ENCODE measurements at regions not wholly inside any gene's neighbourhood (a gene's known extent, or its start where the extent isn't known, plus 50 kb on each side); places are given as distances from the start of the nearest gene placed in this dataset.

- Histone ChIP-seq H3K4me2 (ENCODE audit: low read length) (no peak overlapping the region), H4K20me1 (ENCODE audit: insufficient read depth) (no peaks in the 10 kb centered on the region), H3K36me3 (ENCODE audit: insufficient read depth, low read length) (no peaks in the 10 kb centered on the region), H3K79me2 (replicated peaks; ENCODE audit: insufficient read depth, low read length) (no peaks in the 10 kb centered on the region), H3F3A (ENCODE audit: insufficient read depth, low read length, poor library complexity, severe bottlenecking) (no peaks in the 10 kb centered on the region), H3K9me3 (ENCODE audit: low read length) (no peaks in the 10 kb centered on the region), H3K4me3 (ENCODE audit: low read length) (no peak overlapping the region), H3K9me2 (ENCODE audit: insufficient read depth, low read length) (no peaks in the 10 kb centered on the region), H3K9ac (ENCODE audit: low read length) (no peak overlapping the region), H3K27ac (ENCODE audit: low read length) (no peak overlapping the region), H3K27me3 (ENCODE audit: insufficient read depth, low read depth, low read length) (no peaks in the 10 kb centered on the region), H2AFZ (ENCODE audit: low read depth, low read length) (no peak overlapping the region)
- TF ChIP-seq, protein P1, sequence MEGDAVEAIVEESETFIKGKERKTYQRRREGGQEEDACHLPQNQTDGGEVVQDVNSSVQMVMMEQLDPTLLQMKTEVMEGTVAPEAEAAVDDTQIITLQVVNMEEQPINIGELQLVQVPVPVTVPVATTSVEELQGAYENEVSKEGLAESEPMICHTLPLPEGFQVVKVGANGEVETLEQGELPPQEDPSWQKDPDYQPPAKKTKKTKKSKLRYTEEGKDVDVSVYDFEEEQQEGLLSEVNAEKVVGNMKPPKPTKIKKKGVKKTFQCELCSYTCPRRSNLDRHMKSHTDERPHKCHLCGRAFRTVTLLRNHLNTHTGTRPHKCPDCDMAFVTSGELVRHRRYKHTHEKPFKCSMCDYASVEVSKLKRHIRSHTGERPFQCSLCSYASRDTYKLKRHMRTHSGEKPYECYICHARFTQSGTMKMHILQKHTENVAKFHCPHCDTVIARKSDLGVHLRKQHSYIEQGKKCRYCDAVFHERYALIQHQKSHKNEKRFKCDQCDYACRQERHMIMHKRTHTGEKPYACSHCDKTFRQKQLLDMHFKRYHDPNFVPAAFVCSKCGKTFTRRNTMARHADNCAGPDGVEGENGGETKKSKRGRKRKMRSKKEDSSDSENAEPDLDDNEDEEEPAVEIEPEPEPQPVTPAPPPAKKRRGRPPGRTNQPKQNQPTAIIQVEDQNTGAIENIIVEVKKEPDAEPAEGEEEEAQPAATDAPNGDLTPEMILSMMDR (IDR thresholded peaks at IDR 0.05; ENCODE audit: poor library complexity, severe bottlenecking) = no peak
- TF ChIP-seq SMC3 (conservative IDR thresholded peaks at IDR 0.05; ENCODE audit: poor library complexity) (no peak), MXI1 (conservative IDR thresholded peaks at IDR 0.05; ENCODE audit: poor library complexity, severe bottlenecking) (no peak), EP300 (conservative IDR thresholded peaks at IDR 0.05; ENCODE audit: poor library complexity, severe bottlenecking) (no peak), TAF1 (IDR thresholded peaks at IDR 0.05; ENCODE audit: low read depth) (no peak), RAD21 (conservative IDR thresholded peaks at IDR 0.05) (no peak), EZH2 (IDR thresholded peaks at IDR 0.05; ENCODE audit: borderline replicate concordance, insufficient read depth, low read length, poor library complexity, severe bottlenecking) (no peak), POLR2AphosphoS5 (IDR thresholded peaks at IDR 0.05) (no peak)
- TF ChIP-seq, protein P2, sequence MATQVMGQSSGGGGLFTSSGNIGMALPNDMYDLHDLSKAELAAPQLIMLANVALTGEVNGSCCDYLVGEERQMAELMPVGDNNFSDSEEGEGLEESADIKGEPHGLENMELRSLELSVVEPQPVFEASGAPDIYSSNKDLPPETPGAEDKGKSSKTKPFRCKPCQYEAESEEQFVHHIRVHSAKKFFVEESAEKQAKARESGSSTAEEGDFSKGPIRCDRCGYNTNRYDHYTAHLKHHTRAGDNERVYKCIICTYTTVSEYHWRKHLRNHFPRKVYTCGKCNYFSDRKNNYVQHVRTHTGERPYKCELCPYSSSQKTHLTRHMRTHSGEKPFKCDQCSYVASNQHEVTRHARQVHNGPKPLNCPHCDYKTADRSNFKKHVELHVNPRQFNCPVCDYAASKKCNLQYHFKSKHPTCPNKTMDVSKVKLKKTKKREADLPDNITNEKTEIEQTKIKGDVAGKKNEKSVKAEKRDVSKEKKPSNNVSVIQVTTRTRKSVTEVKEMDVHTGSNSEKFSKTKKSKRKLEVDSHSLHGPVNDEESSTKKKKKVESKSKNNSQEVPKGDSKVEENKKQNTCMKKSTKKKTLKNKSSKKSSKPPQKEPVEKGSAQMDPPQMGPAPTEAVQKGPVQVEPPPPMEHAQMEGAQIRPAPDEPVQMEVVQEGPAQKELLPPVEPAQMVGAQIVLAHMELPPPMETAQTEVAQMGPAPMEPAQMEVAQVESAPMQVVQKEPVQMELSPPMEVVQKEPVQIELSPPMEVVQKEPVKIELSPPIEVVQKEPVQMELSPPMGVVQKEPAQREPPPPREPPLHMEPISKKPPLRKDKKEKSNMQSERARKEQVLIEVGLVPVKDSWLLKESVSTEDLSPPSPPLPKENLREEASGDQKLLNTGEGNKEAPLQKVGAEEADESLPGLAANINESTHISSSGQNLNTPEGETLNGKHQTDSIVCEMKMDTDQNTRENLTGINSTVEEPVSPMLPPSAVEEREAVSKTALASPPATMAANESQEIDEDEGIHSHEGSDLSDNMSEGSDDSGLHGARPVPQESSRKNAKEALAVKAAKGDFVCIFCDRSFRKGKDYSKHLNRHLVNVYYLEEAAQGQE (IDR thresholded peaks at IDR 0.05; ENCODE audit: borderline replicate concordance) = no peak
Measured at GRCh38 chr1:229984310-229984991, 82.6 kb upstream of the GALNT2 start.

DNA sequence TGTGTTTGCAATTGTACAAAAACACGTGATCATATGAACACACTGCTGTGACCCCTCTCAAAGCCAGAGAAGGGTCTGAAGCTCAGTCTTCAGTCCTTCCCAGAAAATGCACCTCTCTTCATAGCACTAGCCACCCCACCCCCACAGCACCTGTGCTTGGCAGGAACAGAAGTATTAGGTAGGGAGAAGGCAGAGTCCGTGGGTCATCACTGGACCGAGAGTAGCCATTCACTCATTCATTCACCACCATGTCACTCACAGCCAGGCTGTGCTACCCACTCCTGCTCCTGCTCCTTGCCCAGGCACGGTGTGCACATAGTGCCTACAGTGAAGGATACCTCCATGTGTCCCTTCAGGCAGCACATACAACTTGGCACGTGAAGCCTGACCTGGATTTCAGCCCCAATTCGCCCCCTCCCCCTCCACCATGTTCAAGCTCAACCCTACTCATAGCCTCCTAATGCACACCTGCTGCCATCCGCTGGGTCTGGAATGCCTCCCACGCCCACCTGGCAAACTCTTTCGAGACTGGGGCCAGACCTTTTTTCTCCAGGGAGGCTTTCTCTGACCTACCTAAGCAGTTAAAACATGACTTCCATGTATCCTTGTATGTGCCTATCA is 81.9 kb upstream of the GALNT2 start:
- Histone ChIP-seq H3K4me2 (ENCODE audit: low read length) (no peak overlapping the region), H3K27me3 (ENCODE audit: insufficient read depth, low read depth, low read length) (no peaks in the 10 kb centered on the region), H3K79me2 (replicated peaks; ENCODE audit: insufficient read depth, low read length) (no peaks in the 10 kb centered on the region), H3K9me2 (ENCODE audit: insufficient read depth, low read length) (no peaks in the 10 kb centered on the region), H4K20me1 (ENCODE audit: insufficient read depth) (no peaks in the 10 kb centered on the region), H2AFZ (ENCODE audit: low read depth, low read length) (no peak overlapping the region), H3K9ac (ENCODE audit: low read length) (no peak overlapping the region), H3F3A (ENCODE audit: insufficient read depth, low read length, poor library complexity, severe bottlenecking) (no peaks in the 10 kb centered on the region), H3K9me3 (ENCODE audit: low read length) (no peaks in the 10 kb centered on the region), H3K4me3 (ENCODE audit: low read length) (no peak overlapping the region), H3K36me3 (ENCODE audit: insufficient read depth, low read length) (no peaks in the 10 kb centered on the region), H3K27ac (ENCODE audit: low read length) (no peak overlapping the region)
- TF ChIP-seq POLR2AphosphoS5 (IDR thresholded peaks at IDR 0.05) (no peak), SMC3 (conservative IDR thresholded peaks at IDR 0.05; ENCODE audit: poor library complexity) (no peak), TAF1 (IDR thresholded peaks at IDR 0.05; ENCODE audit: low read depth) (no peak), RAD21 (conservative IDR thresholded peaks at IDR 0.05) (no peak), EZH2 (IDR thresholded peaks at IDR 0.05; ENCODE audit: borderline replicate concordance, insufficient read depth, low read length, poor library complexity, severe bottlenecking) (no peak), MXI1 (conservative IDR thresholded peaks at IDR 0.05; ENCODE audit: poor library complexity, severe bottlenecking) (no peak), EP300 (conservative IDR thresholded peaks at IDR 0.05; ENCODE audit: poor library complexity, severe bottlenecking) (no peak)
- TF ChIP-seq, protein P2 (IDR thresholded peaks at IDR 0.05; ENCODE audit: borderline replicate concordance) = no peak
- TF ChIP-seq, protein P1 (IDR thresholded peaks at IDR 0.05; ENCODE audit: poor library complexity, severe bottlenecking) = no peak
